ENCODE measurements at regions not wholly inside any gene's neighbourhood (a gene's known extent, or its start where the extent isn't known, plus 50 kb on each side); places are given as distances from the start of the nearest gene placed in this dataset.

GRCh38 chr15:25057574-25057973, 102.8 kb downstream of the SNRPN start:
- H3K4me1 ChIP-seq (ENCODE audit: low read length) = no peaks in the 10 kb centered on the region
- no peaks in the 10 kb centered on the region for H3K79me2 ChIP-seq (ENCODE audit: low read length)
- H3K27ac ChIP-seq (ENCODE audit: low read length) = no peak overlapping the region
- no peaks in the 10 kb centered on the region for H3K27me3 ChIP-seq (ENCODE audit: low read depth, low read length)
- no peak overlapping the region for H3K4me2 ChIP-seq (ENCODE audit: low read length)
- H3K9ac ChIP-seq (ENCODE audit: low read length) = no peak overlapping the region
- no peak overlapping the region for H2AFZ ChIP-seq (ENCODE audit: low read depth, low read length)
- no peak overlapping the region for H3K4me3 ChIP-seq (ENCODE audit: low read length)
- peaks cover 52% of the 10 kb centered on the region for H3K9me3 ChIP-seq (ENCODE audit: insufficient read depth, low read length)
- TF ChIP-seq CTCF (IDR thresholded peaks at IDR 0.05; ENCODE audit: low read depth, low read length) (no peak), EZH2phosphoT487 (IDR thresholded peaks at IDR 0.05; ENCODE audit: low read depth) (no peak)
- no peaks in the 10 kb centered on the region for H4K20me1 ChIP-seq (ENCODE audit: insufficient read depth, low read length)
- H3K36me3 ChIP-seq (replicated peaks; ENCODE audit: low read depth, low read length) = peaks cover 100% of the 10 kb centered on the region

GRCh38 chr15:25058080-25058785, 103.4 kb downstream of the SNRPN start:
- H3K9ac ChIP-seq (ENCODE audit: low read length) = no peak overlapping the region
- no peak overlapping the region for H3K27ac ChIP-seq (ENCODE audit: low read length)
- H3K36me3 ChIP-seq (replicated peaks; ENCODE audit: low read depth, low read length) = peaks cover 100% of the 10 kb centered on the region
- no peaks in the 10 kb centered on the region for H4K20me1 ChIP-seq (ENCODE audit: insufficient read depth, low read length)
- no peaks in the 10 kb centered on the region for H3K79me2 ChIP-seq (ENCODE audit: low read length)
- H3K9me3 ChIP-seq (ENCODE audit: insufficient read depth, low read length) = peaks cover 58% of the 10 kb centered on the region
- H3K4me3 ChIP-seq (ENCODE audit: low read length) = no peak overlapping the region
- H3K4me1 ChIP-seq (ENCODE audit: low read length) = no peaks in the 10 kb centered on the region
- TF ChIP-seq EZH2phosphoT487 (IDR thresholded peaks at IDR 0.05; ENCODE audit: low read depth) = no peak
- TF ChIP-seq CTCF (IDR thresholded peaks at IDR 0.05; ENCODE audit: low read depth, low read length) = no peak
- no peaks in the 10 kb centered on the region for H3K27me3 ChIP-seq (ENCODE audit: low read depth, low read length)
- H2AFZ ChIP-seq (ENCODE audit: low read depth, low read length) = no peak overlapping the region
- no peak overlapping the region for H3K4me2 ChIP-seq (ENCODE audit: low read length)

GRCh38 chr15:25059698-25060471, 105.1 kb downstream of the SNRPN start:
- peaks cover 64% of the 10 kb centered on the region for H3K9me3 ChIP-seq (ENCODE audit: insufficient read depth, low read length)
- TF ChIP-seq CTCF (IDR thresholded peaks at IDR 0.05; ENCODE audit: low read depth, low read length) = no peak
- TF ChIP-seq EZH2phosphoT487 (IDR thresholded peaks at IDR 0.05; ENCODE audit: low read depth) = no peak
- no peak overlapping the region for H3K27ac ChIP-seq (ENCODE audit: low read length)
- H4K20me1 ChIP-seq (ENCODE audit: insufficient read depth, low read length) = no peaks in the 10 kb centered on the region
- no peak overlapping the region for H3K9ac ChIP-seq (ENCODE audit: low read length)
- peaks cover 100% of the 10 kb centered on the region for H3K36me3 ChIP-seq (replicated peaks; ENCODE audit: low read depth, low read length)
- H3K4me1 ChIP-seq (ENCODE audit: low read length) = no peaks in the 10 kb centered on the region
- H3K27me3 ChIP-seq (ENCODE audit: low read depth, low read length) = no peaks in the 10 kb centered on the region
- no peaks in the 10 kb centered on the region for H3K79me2 ChIP-seq (ENCODE audit: low read length)
- H3K4me3 ChIP-seq (ENCODE audit: low read length) = no peak overlapping the region
- no peak overlapping the region for H2AFZ ChIP-seq (ENCODE audit: low read depth, low read length)
- no peak overlapping the region for H3K4me2 ChIP-seq (ENCODE audit: low read length)

GRCh38 chr15:25060472-25060803, 105.7 kb downstream of the SNRPN start:
- Histone ChIP-seq H3K4me3 (ENCODE audit: low read length) (no peak overlapping the region), H3K9me3 (ENCODE audit: insufficient read depth, low read length) (peaks cover 66% of the 10 kb centered on the region), H3K27me3 (ENCODE audit: low read depth, low read length) (no peaks in the 10 kb centered on the region), H3K9ac (ENCODE audit: low read length) (no peak overlapping the region), H2AFZ (ENCODE audit: low read depth, low read length) (no peak overlapping the region), H3K4me1 (ENCODE audit: low read length) (no peaks in the 10 kb centered on the region), H3K79me2 (ENCODE audit: low read length) (no peaks in the 10 kb centered on the region), H4K20me1 (ENCODE audit: insufficient read depth, low read length) (no peaks in the 10 kb centered on the region), H3K27ac (ENCODE audit: low read length) (no peak overlapping the region), H3K4me2 (ENCODE audit: low read length) (no peak overlapping the region), H3K36me3 (replicated peaks; ENCODE audit: low read depth, low read length) (peaks cover 100% of the 10 kb centered on the region)
- no peak for TF ChIP-seq CTCF (IDR thresholded peaks at IDR 0.05; ENCODE audit: low read depth, low read length)
- TF ChIP-seq EZH2phosphoT487 (IDR thresholded peaks at IDR 0.05; ENCODE audit: low read depth) = no peak

Data from OCI-LY3 (cell line).